Lower leg skin (tissue), 4 donors: ENCODE measurements at regions not wholly inside any gene's neighbourhood (a gene's known extent, or its start where the extent isn't known, plus 50 kb on each side); places are given as distances from the start of the nearest gene placed in this dataset.

Source experiments
- DNase-seq, 2 donors: peaks; one replicate each; pipeline ENCODE4 v3.0.0-alpha.2; 2019; ENCODE audit warnings: low spot score in 2 of 2
- H3K4me3 ChIP-seq: fragments of 200-600 bp; sonication (generic); 2 replicates; pipeline ENCODE4 v1.5.1; 2017; ENCODE audit warnings: mild to moderate bottlenecking, low read depth; ENCODE audit not compliant: poor library complexity, severe bottlenecking
- CTCF ChIP-seq, 3 donors: fragments of 450-650 bp; IDR thresholded peaks; one replicate each; pipeline ENCODE4 v1.5.1; 2016; ENCODE audit warnings: antibody characterized with exemption in 3 of 3, mild to moderate bottlenecking in 3 of 3, moderate library complexity in 2 of 3
- POLR2A ChIP-seq, 2 donors: fragments of 450-650 bp; IDR thresholded peaks; one replicate each; pipeline ENCODE4 v1.6.1; 2016 to 2017; ENCODE audit warnings: antibody characterized with exemption in 2 of 2, mild to moderate bottlenecking in 1 of 2, moderate library complexity in 1 of 2
- WGBS, 2 donors: methylation state at CpG; one replicate each; pipeline ENCODE4 v1.1.5; 2018; 5-methylcytosine and 5-hydroxymethylcytosine counted together
- intact Hi-C: fragments of 100-400 bp; cut with DNase I; formaldehyde crosslinking; loops from one replicate; pipeline ENCODE4 v1.15.0; 2023; ENCODE audit warnings: low total_unique reads

GRCh38 chr4:123937581-123937980 lies 541.0 kb downstream of the SPRY1 start:
- WGBS, 2 donors, result 72 to 83% methylated on average over 4 of the region's 4 CpGs
- TF ChIP-seq POLR2A (IDR thresholded peaks at IDR 0.05) (no peak), CTCF (IDR thresholded peaks at IDR 0.05) (no peak)
- H3K4me3 ChIP-seq, result no peak overlapping the region
- intact Hi-C loops, result no loop called here
- DNase-seq, result no peak

GRCh38 chr4:123939621-123940020 lies 543.0 kb downstream of the SPRY1 start:
- TF ChIP-seq CTCF (IDR thresholded peaks at IDR 0.05), result no peak
- TF ChIP-seq POLR2A (IDR thresholded peaks at IDR 0.05), result no peak
- no peak overlapping the region for H3K4me3 ChIP-seq
- WGBS, 2 donors, result 42 to 44% methylated on average over 1 of the region's 1 CpG
- intact Hi-C loops, result no loop called here
- DNase-seq, result no peak

- no peak for DNase-seq
- TF ChIP-seq CTCF (IDR thresholded peaks at IDR 0.05) (no peak), POLR2A (IDR thresholded peaks at IDR 0.05) (no peak)
- H3K4me3 ChIP-seq, result no peak overlapping the region
- intact Hi-C loops, result no loop called here
- WGBS, 2 donors, result 81 to 84% methylated on average over 2 of the region's 2 CpGs
Observed at GRCh38 chr4:123940604-123941003, 544.0 kb downstream of the SPRY1 start.

- no peak for TF ChIP-seq POLR2A (IDR thresholded peaks at IDR 0.05)
- TF ChIP-seq CTCF (IDR thresholded peaks at IDR 0.05), result no peak
- no peak for DNase-seq
- intact Hi-C loops, result no loop called here
- 71 to 82% methylated on average over 1 of the region's 1 CpG for WGBS, 2 donors
- no peak overlapping the region for H3K4me3 ChIP-seq
Observed at GRCh38 chr4:123941306-123941705, 544.7 kb downstream of the SPRY1 start.

GRCh38 chr4:123943976-123944375 lies 547.4 kb downstream of the SPRY1 start:
- TF ChIP-seq POLR2A (IDR thresholded peaks at IDR 0.05), result no peak
- TF ChIP-seq CTCF (IDR thresholded peaks at IDR 0.05), result no peak
- 81 to 83% methylated on average over 1 of the region's 1 CpG for WGBS, 2 donors

GRCh38 chr4:123945301-123945700 lies 548.7 kb downstream of the SPRY1 start:
- TF ChIP-seq POLR2A (IDR thresholded peaks at IDR 0.05) (no peak), CTCF (IDR thresholded peaks at IDR 0.05) (no peak)
- intact Hi-C loops, result no loop called here
- WGBS, 2 donors, result 93 to 95% methylated on average over 7 of the region's 7 CpGs

More at GRCh38 chr4:123943976-123944375, 547.4 kb downstream of the SPRY1 start:
- intact Hi-C loops, result no loop called here
- no peak overlapping the region for H3K4me3 ChIP-seq
- DNase-seq, result no peak

More at GRCh38 chr4:123945301-123945700, 548.7 kb downstream of the SPRY1 start:
- DNase-seq, result no peak
- H3K4me3 ChIP-seq, result no peak overlapping the region
